GM12878 (cell line): ENCODE measurements at regions not wholly inside any gene's neighbourhood (a gene's known extent, or its start where the extent isn't known, plus 50 kb on each side); places are given as distances from the start of the nearest gene placed in this dataset.

Experiments used
- BRCA1 ChIP-seq: IDR thresholded peaks from 2 replicates; pipeline ENCODE4 v1.6.1; 2011; ENCODE audit warnings: low read depth, low read length, improper control_type of control experiment
- SIX5 ChIP-seq: IDR thresholded peaks from 2 replicates; pipeline ENCODE4 v1.6.1; 2011; ENCODE audit warnings: mild to moderate bottlenecking, low read depth, low read length, moderate library complexity; ENCODE audit not compliant: severe bottlenecking
- TF ChIP-seq, protein P1 (sequence below), 3 experiments: IDR thresholded peaks in 2 of 3; conservative IDR thresholded peaks in 1 of 3; 2 replicates each; pipeline ENCODE4 v1.5.1; 2011; ENCODE audit warnings: low read depth in 3 of 3, low read length in 3 of 3, mild to moderate bottlenecking in 3 of 3, control low read depth in 2 of 3, moderate library complexity in 2 of 3, inconsistent platforms in 1 of 3, mixed read lengths in 1 of 3; ENCODE audit not compliant: control insufficient read depth in 2 of 3, insufficient read depth in 1 of 3; ENCODE audit errors: extremely low read depth in 1 of 3

DNA sequence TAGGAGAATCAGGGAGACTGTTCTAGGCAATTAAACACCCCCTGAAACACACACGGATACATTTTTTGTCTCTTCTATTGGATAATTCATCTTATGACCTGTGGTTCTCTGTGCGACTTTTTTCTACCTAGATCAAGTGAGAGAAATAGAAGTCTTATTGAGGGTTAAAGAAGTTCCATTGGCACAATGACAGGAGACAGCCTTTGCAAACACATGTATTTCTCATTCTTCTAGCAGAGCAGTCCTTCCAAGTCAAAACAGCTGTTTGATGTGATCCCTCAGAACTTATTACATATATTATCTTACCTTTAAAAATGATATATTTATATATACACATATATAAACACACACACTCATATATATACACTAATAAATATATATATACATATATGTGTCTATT is 496.7 kb downstream of the SLC6A15 start:
- TF ChIP-seq, protein P1, sequence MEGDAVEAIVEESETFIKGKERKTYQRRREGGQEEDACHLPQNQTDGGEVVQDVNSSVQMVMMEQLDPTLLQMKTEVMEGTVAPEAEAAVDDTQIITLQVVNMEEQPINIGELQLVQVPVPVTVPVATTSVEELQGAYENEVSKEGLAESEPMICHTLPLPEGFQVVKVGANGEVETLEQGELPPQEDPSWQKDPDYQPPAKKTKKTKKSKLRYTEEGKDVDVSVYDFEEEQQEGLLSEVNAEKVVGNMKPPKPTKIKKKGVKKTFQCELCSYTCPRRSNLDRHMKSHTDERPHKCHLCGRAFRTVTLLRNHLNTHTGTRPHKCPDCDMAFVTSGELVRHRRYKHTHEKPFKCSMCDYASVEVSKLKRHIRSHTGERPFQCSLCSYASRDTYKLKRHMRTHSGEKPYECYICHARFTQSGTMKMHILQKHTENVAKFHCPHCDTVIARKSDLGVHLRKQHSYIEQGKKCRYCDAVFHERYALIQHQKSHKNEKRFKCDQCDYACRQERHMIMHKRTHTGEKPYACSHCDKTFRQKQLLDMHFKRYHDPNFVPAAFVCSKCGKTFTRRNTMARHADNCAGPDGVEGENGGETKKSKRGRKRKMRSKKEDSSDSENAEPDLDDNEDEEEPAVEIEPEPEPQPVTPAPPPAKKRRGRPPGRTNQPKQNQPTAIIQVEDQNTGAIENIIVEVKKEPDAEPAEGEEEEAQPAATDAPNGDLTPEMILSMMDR (IDR thresholded peaks at IDR 0.05 in 2 of 3, conservative IDR thresholded peaks at IDR 0.05 in 1 of 3; ENCODE audit: control insufficient read depth in 2 of 3, extremely low read depth in 1 of 3, insufficient read depth in 1 of 3, low read depth in 3 of 3, low read length in 3 of 3), result no peak
- TF ChIP-seq BRCA1 (no peak), SIX5 (no peak)
